ENCODE measurements at regions not wholly inside any gene's neighbourhood (a gene's known extent, or its start where the extent isn't known, plus 50 kb on each side); places are given as distances from the start of the nearest gene placed in this dataset.

GRCh38 chr1:22273686-22274681 is 131.1 kb upstream of the WNT4 start:
- Histone ChIP-seq H3K27ac (no peak overlapping the region), H3K79me2 (ENCODE audit: low read depth) (no peaks in the 10 kb centered on the region), H3K4me1 (no peaks in the 10 kb centered on the region), H3K9me3 (ENCODE audit: low read depth) (no peaks in the 10 kb centered on the region), H3F3A (ENCODE audit: low read depth) (no peaks in the 10 kb centered on the region), H3K4me3 (no peak overlapping the region), H3K4me2 (no peak overlapping the region), H2AFZ (replicated peaks) (no peak overlapping the region), H3K27me3 (peaks cover 94% of the 10 kb centered on the region), H3K9ac (no peak overlapping the region), H4K20me1 (ENCODE audit: low read depth) (peaks cover 38% of the 10 kb centered on the region), H3K36me3 (no peaks in the 10 kb centered on the region)
- Mint-ChIP-seq H3K36me3 (peaks cover 2% of the 10 kb centered on the region), H3K4me1 (peaks cover 48% of the 10 kb centered on the region), H3K27me3 (ENCODE audit: insufficient read depth, low read depth) (peaks cover 30% of the 10 kb centered on the region), H3K9me3 (peaks cover under 1% of the 10 kb centered on the region), H3K4me3 (no peak overlapping the region), H3K27ac (no peak overlapping the region)
- TF ChIP-seq EZH2phosphoT487 (IDR thresholded peaks at IDR 0.05) (no peak), CTCF (IDR thresholded peaks at IDR 0.05) (no peak), EZH2 (IDR thresholded peaks at IDR 0.05) (no peak)
- no peak for DNase-seq (ENCODE audit: low spot score)

DNA sequence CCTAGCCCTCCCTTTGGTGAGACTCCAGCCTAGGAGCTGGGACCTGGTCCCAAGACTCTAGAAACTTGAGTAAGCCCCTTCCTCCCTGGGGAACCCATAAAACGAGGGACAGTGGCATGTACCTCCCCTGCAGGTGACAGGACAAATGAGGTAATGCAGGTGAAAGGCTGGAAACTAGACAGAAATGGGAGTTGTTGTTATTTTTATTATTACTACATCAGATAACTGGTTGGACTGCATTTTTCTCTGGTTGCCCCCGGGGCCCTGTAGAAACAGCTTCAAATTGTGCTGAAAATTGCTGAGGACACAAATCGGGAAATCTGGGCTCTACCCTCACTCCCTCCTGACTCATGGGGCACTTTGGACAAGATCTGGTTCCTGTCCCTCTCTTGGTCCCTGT is 132.3 kb upstream of the WNT4 start:
- Mint-ChIP-seq H3K9me3 (peaks cover 6% of the 10 kb centered on the region), H3K27ac (peak overlapping the region; percentile 42), H3K4me1 (peaks cover 46% of the 10 kb centered on the region), H3K36me3 (no peaks in the 10 kb centered on the region), H3K4me3 (no peak overlapping the region), H3K27me3 (ENCODE audit: insufficient read depth, low read depth) (peaks cover 30% of the 10 kb centered on the region)
- no peak for TF ChIP-seq EZH2 (IDR thresholded peaks at IDR 0.05)
- TF ChIP-seq EZH2phosphoT487 (IDR thresholded peaks at IDR 0.05) = no peak
- no peak for TF ChIP-seq CTCF (IDR thresholded peaks at IDR 0.05)
- no peak for DNase-seq (ENCODE audit: low spot score)
- Histone ChIP-seq H3K4me3 (no peak overlapping the region), H3K27ac (no peak overlapping the region), H3K9me3 (ENCODE audit: low read depth) (no peaks in the 10 kb centered on the region), H2AFZ (replicated peaks) (no peak overlapping the region), H3F3A (ENCODE audit: low read depth) (no peaks in the 10 kb centered on the region), H3K9ac (no peak overlapping the region), H4K20me1 (ENCODE audit: low read depth) (peaks cover 33% of the 10 kb centered on the region), H3K27me3 (peaks cover 82% of the 10 kb centered on the region), H3K4me2 (no peak overlapping the region), H3K79me2 (ENCODE audit: low read depth) (no peaks in the 10 kb centered on the region), H3K4me1 (no peaks in the 10 kb centered on the region), H3K36me3 (no peaks in the 10 kb centered on the region)

DNA sequence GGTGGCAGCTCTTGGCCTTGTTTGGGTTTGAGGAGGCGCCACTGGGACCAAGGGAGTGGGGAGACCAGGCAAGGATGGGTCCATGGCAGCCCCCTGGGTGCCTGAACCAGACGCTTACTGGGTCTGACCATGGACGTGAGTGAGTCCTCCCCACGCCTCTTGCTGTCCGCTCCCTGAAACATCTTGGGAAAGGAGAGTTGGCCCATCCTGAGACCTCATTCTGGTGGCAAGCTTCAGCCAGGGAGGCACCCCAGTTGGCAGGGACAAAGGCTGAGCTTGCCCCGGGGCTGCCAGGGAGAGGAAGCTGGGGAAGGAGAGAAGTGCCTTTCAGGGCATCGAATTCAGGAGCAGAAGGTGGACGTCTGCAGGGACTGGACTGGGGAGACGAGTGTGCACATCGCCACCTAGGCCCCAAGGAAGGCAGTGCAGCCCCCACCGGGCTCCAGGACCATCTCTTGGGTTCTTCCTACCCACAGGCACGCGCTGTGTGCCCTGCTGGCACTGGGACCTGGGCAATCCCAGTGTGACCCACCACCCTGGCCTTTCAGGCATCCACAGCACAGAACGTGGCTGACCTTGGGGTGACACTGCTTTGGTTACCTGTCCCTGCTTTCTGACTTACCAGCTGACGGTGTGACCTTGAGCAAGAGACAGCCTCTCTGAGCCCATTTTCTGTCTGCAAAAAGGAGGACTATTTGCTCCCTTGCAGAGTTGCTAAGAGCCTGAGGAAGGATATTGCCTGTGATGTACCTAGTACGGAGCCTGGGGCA is 132.9 kb upstream of the WNT4 start:
- peak; percentile 75 for DNase-seq (ENCODE audit: low spot score)
- H3K27me3 ChIP-seq = peaks cover 76% of the 10 kb centered on the region
- H3K4me2 ChIP-seq = no peak overlapping the region
- H3K79me2 ChIP-seq (ENCODE audit: low read depth) = no peaks in the 10 kb centered on the region
- Mint-ChIP-seq H3K9me3 (peaks cover 6% of the 10 kb centered on the region), H3K4me1 (peaks cover 44% of the 10 kb centered on the region), H3K27me3 (ENCODE audit: insufficient read depth, low read depth) (peaks cover 32% of the 10 kb centered on the region), H3K36me3 (no peaks in the 10 kb centered on the region), H3K4me3 (no peak overlapping the region), H3K27ac (no peak overlapping the region)
- H3K36me3 ChIP-seq = no peaks in the 10 kb centered on the region
- no peaks in the 10 kb centered on the region for H3K4me1 ChIP-seq
- H3K27ac ChIP-seq = no peak overlapping the region
- H3K9me3 ChIP-seq (ENCODE audit: low read depth) = no peaks in the 10 kb centered on the region
- no peak overlapping the region for H3K4me3 ChIP-seq
- TF ChIP-seq EZH2phosphoT487 (IDR thresholded peaks at IDR 0.05) (no peak), EZH2 (IDR thresholded peaks at IDR 0.05) (no peak), CTCF (IDR thresholded peaks at IDR 0.05) (peak; percentile 80)
- peaks cover 33% of the 10 kb centered on the region for H4K20me1 ChIP-seq (ENCODE audit: low read depth)
- H3F3A ChIP-seq (ENCODE audit: low read depth) = no peaks in the 10 kb centered on the region
- no peak overlapping the region for H2AFZ ChIP-seq (replicated peaks)
- H3K9ac ChIP-seq = no peak overlapping the region

All from neural progenitor cell (in vitro differentiated cells).